SK-N-MC (cell line): ENCODE measurements at regions not wholly inside any gene's neighbourhood (a gene's known extent, or its start where the extent isn't known, plus 50 kb on each side); places are given as distances from the start of the nearest gene placed in this dataset.

Experiments
- EZH2 ChIP-seq: fragments of 200-600 bp; sonication (generic); IDR thresholded peaks from one replicate; pipeline ENCODE4 v1.6.1; 2017; ENCODE audit warnings: antibody characterized with exemption
- POLR2AphosphoS5 ChIP-seq: IDR thresholded peaks from 2 replicates; pipeline ENCODE4 v1.6.1; 2012; ENCODE audit warnings: mild to moderate bottlenecking, low read depth, low read length, borderline replicate concordance

DNA sequence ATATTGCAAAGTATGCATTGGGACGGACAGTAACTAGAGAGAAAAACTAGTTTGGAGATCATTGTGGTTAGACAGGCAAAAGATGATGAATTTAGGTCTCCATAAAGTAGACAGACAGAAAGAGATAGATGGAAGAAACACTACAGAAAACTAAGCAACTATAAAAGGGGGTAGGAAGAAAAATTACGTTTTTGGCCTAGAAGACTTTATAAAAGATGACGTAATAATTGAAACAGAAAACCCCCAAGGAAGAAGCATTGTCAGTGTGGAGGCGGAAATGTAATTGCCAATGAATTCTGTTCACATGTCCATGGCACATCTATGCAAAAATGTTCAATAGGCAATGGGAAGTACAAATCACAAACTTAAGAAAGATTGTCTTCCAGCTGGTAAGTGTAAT lies 1211.5 kb upstream of the ZEB2 start:
- no peak for TF ChIP-seq EZH2
- no peak for TF ChIP-seq POLR2AphosphoS5
